A673 (cell line): ENCODE measurements at regions not wholly inside any gene's neighbourhood (a gene's known extent, or its start where the extent isn't known, plus 50 kb on each side); places are given as distances from the start of the nearest gene placed in this dataset.

Experiments
- BruUV-seq: library from RNA; stranded (reverse); fragments of 400-500 nt; replicated peaks from 2 replicates; lab custom pipeline; 2021; lab: Mats Ljungman, UMichigan
- CTCF ChIA-PET: fragments of 300-600 bp; sonication (Branson Sonifier 250); formaldehyde crosslinking; loops from one replicate; lab custom pipeline; 2022; ENCODE audit warnings: antibody characterized with exemption; lab: Charles Lee
- POLR2A ChIA-PET: fragments of 300-600 bp; sonication (Branson Sonifier 250); formaldehyde crosslinking; loops from one replicate; lab custom pipeline; 2022; ENCODE audit warnings: antibody characterized with exemption; ENCODE audit not compliant: low non-redundant PET; lab: Charles Lee
- DNase-seq: peaks from one replicate; pipeline ENCODE4 v3.0.0-alpha.2; 2015; ENCODE audit warnings: low spot score
- H3K27ac ChIP-seq: fragments of 200-600 bp; sonication (generic); 2 replicates; pipeline ENCODE4 v1.5.1; 2016; ENCODE audit warnings: mixed run types, low read depth, mild to moderate bottlenecking, mixed read lengths, antibody characterized with exemption, low read length; ENCODE audit not compliant: poor library complexity, severe bottlenecking
- H3K27me3 ChIP-seq: fragments of 200-600 bp; sonication (generic); replicated peaks from 2 replicates; pipeline ENCODE4 v1.6.1; 2017; ENCODE audit warnings: mixed run types, low read depth, mild to moderate bottlenecking, mixed read lengths, antibody characterized with exemption, low read length; ENCODE audit not compliant: insufficient read depth, poor library complexity
- H3K36me3 ChIP-seq: fragments of 200-600 bp; sonication (generic); 2 replicates; pipeline ENCODE4 v1.6.1; 2016; ENCODE audit warnings: mixed run types, mild to moderate bottlenecking, mixed read lengths, antibody characterized with exemption, low read length; ENCODE audit not compliant: insufficient read depth, poor library complexity, severe bottlenecking
- H3K4me1 ChIP-seq: fragments of 200-600 bp; sonication (generic); 2 replicates; pipeline ENCODE4 v1.6.1; 2017; ENCODE audit warnings: mixed run types, mild to moderate bottlenecking, mixed read lengths, antibody characterized with exemption, low read length; ENCODE audit not compliant: insufficient read depth, poor library complexity, severe bottlenecking
- H3K4me3 ChIP-seq: fragments of 200-600 bp; sonication (generic); 2 replicates; pipeline ENCODE4 v1.5.1; 2016; ENCODE audit warnings: low read depth, mixed run types, mild to moderate bottlenecking, mixed read lengths, low read length; ENCODE audit not compliant: poor library complexity, severe bottlenecking
- H3K9me3 ChIP-seq: fragments of 200-600 bp; sonication (generic); 2 replicates; pipeline ENCODE4 v1.6.1; 2016; ENCODE audit warnings: mixed run types, low read depth, mild to moderate bottlenecking, mixed read lengths, antibody characterized with exemption, low read length; ENCODE audit not compliant: poor library complexity, severe bottlenecking
- CTCF ChIP-seq: fragments of 300-800, 200-600 bp; sonication (generic); conservative IDR thresholded peaks from 2 replicates; pipeline ENCODE4 v1.5.1; 2017; ENCODE audit warnings: low read depth, mild to moderate bottlenecking, antibody characterized with exemption, low read length, moderate library complexity, mixed read lengths
- EZH2 ChIP-seq: fragments of 200-600 bp; sonication (generic); IDR thresholded peaks from 2 replicates; pipeline ENCODE4 v1.6.1; 2017; ENCODE audit warnings: borderline replicate concordance, low read depth, mild to moderate bottlenecking, mixed read lengths, antibody characterized with exemption, low read length; ENCODE audit not compliant: poor library complexity, severe bottlenecking
- intact Hi-C: fragments of 100-400 bp; cut with micrococcal nuclease; formaldehyde crosslinking; loops from one replicate; pipeline ENCODE4 v1.10.0; 2022; ENCODE audit not compliant: unreplicated experiment

- CTCF ChIA-PET = no interaction called here
- POLR2A ChIA-PET = no interaction called here
- Histone ChIP-seq H3K4me3 (no peak overlapping the region), H3K4me1 (peaks cover 11% of the 10 kb centered on the region), H3K27ac (no peak overlapping the region), H3K9me3 (no peaks in the 10 kb centered on the region), H3K36me3 (no peaks in the 10 kb centered on the region), H3K27me3 (no peaks in the 10 kb centered on the region)
- no peak for DNase-seq
- no TSS peak for BruUV-seq
- intact Hi-C loops = no loop called here
- TF ChIP-seq EZH2 = no peak
- TF ChIP-seq CTCF = no peak
Measured at GRCh38 chr5:89707891-89708290, 701.7 kb downstream of the CETN3 start.

GRCh38 chr5:89706731-89707130 lies 702.8 kb downstream of the CETN3 start:
- intact Hi-C loops = no loop called here
- DNase-seq = no peak
- no peak for TF ChIP-seq EZH2
- TF ChIP-seq CTCF = no peak
- ChIA-PET POLR2A (no interaction called here), CTCF (no interaction called here)
- Histone ChIP-seq H3K36me3 (no peaks in the 10 kb centered on the region), H3K4me1 (peaks cover 11% of the 10 kb centered on the region), H3K4me3 (no peak overlapping the region), H3K27ac (no peak overlapping the region), H3K9me3 (no peaks in the 10 kb centered on the region), H3K27me3 (no peaks in the 10 kb centered on the region)
- no TSS peak for BruUV-seq

GRCh38 chr5:89703817-89704216 lies 705.7 kb downstream of the CETN3 start:
- Histone ChIP-seq H3K4me1 (peaks cover 11% of the 10 kb centered on the region), H3K9me3 (no peaks in the 10 kb centered on the region), H3K4me3 (no peak overlapping the region), H3K27me3 (no peaks in the 10 kb centered on the region), H3K36me3 (no peaks in the 10 kb centered on the region), H3K27ac (no peak overlapping the region)
- peak; percentile 77 for DNase-seq
- CTCF ChIA-PET = no interaction called here
- POLR2A ChIA-PET = no interaction called here
- no peak for TF ChIP-seq CTCF
- TF ChIP-seq EZH2 = no peak
- intact Hi-C loops = no loop called here
- no TSS peak for BruUV-seq
